Body of pancreas (tissue), 4 donors: ENCODE measurements at regions not wholly inside any gene's neighbourhood (a gene's known extent, or its start where the extent isn't known, plus 50 kb on each side); places are given as distances from the start of the nearest gene placed in this dataset.

Experiments
- POLR2A ChIP-seq, 3 donors: fragments of 450-650 bp; IDR thresholded peaks; one replicate each; pipeline ENCODE4 v1.6.1; 2016; ENCODE audit warnings: antibody characterized with exemption in 3 of 3, mild to moderate bottlenecking in 2 of 3
- TF ChIP-seq, protein P1 (sequence below), 7 experiments: fragments of 450-650 bp in 4 of 7; fragments of 200-600 bp in 3 of 7; sonication (generic) in 3 of 7; IDR thresholded peaks; one replicate each; pipeline ENCODE4 v1.5.1; 2016 to 2019; ENCODE audit warnings: antibody characterized with exemption in 7 of 7

GRCh38 chr5:124349931-124350330 is 396.5 kb downstream of the ZNF608 start:
- TF ChIP-seq, protein P1, sequence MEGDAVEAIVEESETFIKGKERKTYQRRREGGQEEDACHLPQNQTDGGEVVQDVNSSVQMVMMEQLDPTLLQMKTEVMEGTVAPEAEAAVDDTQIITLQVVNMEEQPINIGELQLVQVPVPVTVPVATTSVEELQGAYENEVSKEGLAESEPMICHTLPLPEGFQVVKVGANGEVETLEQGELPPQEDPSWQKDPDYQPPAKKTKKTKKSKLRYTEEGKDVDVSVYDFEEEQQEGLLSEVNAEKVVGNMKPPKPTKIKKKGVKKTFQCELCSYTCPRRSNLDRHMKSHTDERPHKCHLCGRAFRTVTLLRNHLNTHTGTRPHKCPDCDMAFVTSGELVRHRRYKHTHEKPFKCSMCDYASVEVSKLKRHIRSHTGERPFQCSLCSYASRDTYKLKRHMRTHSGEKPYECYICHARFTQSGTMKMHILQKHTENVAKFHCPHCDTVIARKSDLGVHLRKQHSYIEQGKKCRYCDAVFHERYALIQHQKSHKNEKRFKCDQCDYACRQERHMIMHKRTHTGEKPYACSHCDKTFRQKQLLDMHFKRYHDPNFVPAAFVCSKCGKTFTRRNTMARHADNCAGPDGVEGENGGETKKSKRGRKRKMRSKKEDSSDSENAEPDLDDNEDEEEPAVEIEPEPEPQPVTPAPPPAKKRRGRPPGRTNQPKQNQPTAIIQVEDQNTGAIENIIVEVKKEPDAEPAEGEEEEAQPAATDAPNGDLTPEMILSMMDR (IDR thresholded peaks at IDR 0.05) = no peak
- TF ChIP-seq POLR2A (IDR thresholded peaks at IDR 0.05) = no peak
